ENCODE measurements at regions not wholly inside any gene's neighbourhood (a gene's known extent, or its start where the extent isn't known, plus 50 kb on each side); places are given as distances from the start of the nearest gene placed in this dataset.

DNA sequence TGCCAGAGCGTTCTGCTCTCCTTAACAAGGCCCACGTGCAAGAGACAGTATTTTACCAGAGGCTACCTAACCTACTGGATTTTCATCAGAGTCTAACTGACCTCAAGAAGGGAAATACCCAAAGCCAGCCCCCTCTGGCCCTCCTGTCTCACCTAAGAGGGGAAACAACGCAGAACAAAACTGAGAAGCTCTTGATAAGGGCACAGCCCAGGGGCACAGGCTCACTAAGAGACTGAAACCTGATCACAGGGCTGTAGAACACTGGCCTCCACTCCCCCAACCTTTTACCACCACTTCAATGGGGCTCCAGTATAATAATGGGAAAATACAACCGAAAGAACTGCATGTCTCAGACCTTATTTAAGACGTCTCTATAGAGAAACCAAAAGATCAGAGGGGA, 449.5 kb upstream of the CAMK1G start:
- TF ChIP-seq, protein P1, sequence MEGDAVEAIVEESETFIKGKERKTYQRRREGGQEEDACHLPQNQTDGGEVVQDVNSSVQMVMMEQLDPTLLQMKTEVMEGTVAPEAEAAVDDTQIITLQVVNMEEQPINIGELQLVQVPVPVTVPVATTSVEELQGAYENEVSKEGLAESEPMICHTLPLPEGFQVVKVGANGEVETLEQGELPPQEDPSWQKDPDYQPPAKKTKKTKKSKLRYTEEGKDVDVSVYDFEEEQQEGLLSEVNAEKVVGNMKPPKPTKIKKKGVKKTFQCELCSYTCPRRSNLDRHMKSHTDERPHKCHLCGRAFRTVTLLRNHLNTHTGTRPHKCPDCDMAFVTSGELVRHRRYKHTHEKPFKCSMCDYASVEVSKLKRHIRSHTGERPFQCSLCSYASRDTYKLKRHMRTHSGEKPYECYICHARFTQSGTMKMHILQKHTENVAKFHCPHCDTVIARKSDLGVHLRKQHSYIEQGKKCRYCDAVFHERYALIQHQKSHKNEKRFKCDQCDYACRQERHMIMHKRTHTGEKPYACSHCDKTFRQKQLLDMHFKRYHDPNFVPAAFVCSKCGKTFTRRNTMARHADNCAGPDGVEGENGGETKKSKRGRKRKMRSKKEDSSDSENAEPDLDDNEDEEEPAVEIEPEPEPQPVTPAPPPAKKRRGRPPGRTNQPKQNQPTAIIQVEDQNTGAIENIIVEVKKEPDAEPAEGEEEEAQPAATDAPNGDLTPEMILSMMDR (IDR thresholded peaks at IDR 0.05), result no peak
- TF ChIP-seq POLR2A (IDR thresholded peaks at IDR 0.05; ENCODE audit: low read depth), result no peak
- no peak for TF ChIP-seq EP300 (IDR thresholded peaks at IDR 0.05)
- no peak for TF ChIP-seq POLR2AphosphoS5 (IDR thresholded peaks at IDR 0.05)
